ENCODE measurements at regions not wholly inside any gene's neighbourhood (a gene's known extent, or its start where the extent isn't known, plus 50 kb on each side); places are given as distances from the start of the nearest gene placed in this dataset.

- H3K27ac ChIP-seq = no peak overlapping the region
- no peak for DNase-seq (ENCODE audit: low spot score)
- no peak for TF ChIP-seq CTCF (IDR thresholded peaks at IDR 0.05)
- no peak overlapping the region for H3K4me3 ChIP-seq
Measured at GRCh38 chr1:5744911-5745799, 247.1 kb downstream of the NPHP4 start.

- H3K4me3 ChIP-seq = no peak overlapping the region
- no peak for DNase-seq (ENCODE audit: low spot score)
- TF ChIP-seq CTCF (IDR thresholded peaks at IDR 0.05) = no peak
- no peak overlapping the region for H3K27ac ChIP-seq
Measured at GRCh38 chr1:5744341-5744740, 247.9 kb downstream of the NPHP4 start.

GRCh38 chr1:5743435-5744095 lies 248.7 kb downstream of the NPHP4 start:
- Histone ChIP-seq H3K4me3 (no peak overlapping the region), H3K27ac (no peak overlapping the region)
- DNase-seq (ENCODE audit: low spot score) = no peak
- no peak for TF ChIP-seq CTCF (IDR thresholded peaks at IDR 0.05)

GRCh38 chr1:5742801-5743200 lies 249.4 kb downstream of the NPHP4 start:
- no peak for TF ChIP-seq CTCF (IDR thresholded peaks at IDR 0.05)
- DNase-seq (ENCODE audit: low spot score) = no peak
- Histone ChIP-seq H3K4me3 (no peak overlapping the region), H3K27ac (no peak overlapping the region)

- no peak for DNase-seq (ENCODE audit: low spot score)
- TF ChIP-seq CTCF (IDR thresholded peaks at IDR 0.05) = no peak
- Histone ChIP-seq H3K27ac (no peak overlapping the region), H3K4me3 (no peak overlapping the region)
Measured at GRCh38 chr1:5742032-5742431, 250.2 kb downstream of the NPHP4 start.

- TF ChIP-seq CTCF (IDR thresholded peaks at IDR 0.05) = no peak
- DNase-seq (ENCODE audit: low spot score) = no peak
- Histone ChIP-seq H3K4me3 (no peak overlapping the region), H3K27ac (no peak overlapping the region)
Measured at GRCh38 chr1:5740865-5741860, 251.1 kb downstream of the NPHP4 start.
